ENCODE measurements at regions not wholly inside any gene's neighbourhood (a gene's known extent, or its start where the extent isn't known, plus 50 kb on each side); places are given as distances from the start of the nearest gene placed in this dataset.

- TF ChIP-seq CUX1 (IDR thresholded peaks at IDR 0.05; ENCODE audit: insufficient replicate concordance, low read depth, low read length) (peak; percentile 12), CEBPB (IDR thresholded peaks at IDR 0.05; ENCODE audit: borderline replicate concordance in 1 of 2, low read depth in 2 of 2, low read length in 2 of 2) (peak in 1 of 2 experiments; percentile 86; a peak in 1 of 4 replicates), KAT2A (conservative IDR thresholded peaks at IDR 0.05; ENCODE audit: control insufficient read depth, low read depth, low read length) (no peak), GABPA (IDR thresholded peaks at IDR 0.05; ENCODE audit: low read depth) (no peak), SKIL (IDR thresholded peaks at IDR 0.05; ENCODE audit: low read depth, poor library complexity, severe bottlenecking) (peak; percentile 89), RAD21 (IDR thresholded peaks at IDR 0.05; ENCODE audit: insufficient read depth, low read depth, low read length) (0 out of 2 replicates have a peak, but pooled peaks have one; percentile 2), NKRF (conservative IDR thresholded peaks at IDR 0.05) (no peak), ZBTB11 (CRISPR knock-in tag; IDR thresholded peaks at IDR 0.05) (no peak), CHD4 (IDR thresholded peaks at IDR 0.05) (no peak), HDAC2 (IDR thresholded peaks at IDR 0.05) (no peak), CHD1 (IDR thresholded peaks at IDR 0.05; ENCODE audit: low read depth, low read length) (no peak), LARP7 (IDR thresholded peaks at IDR 0.05) (no peak), NFIC (IDR thresholded peaks at IDR 0.05; ENCODE audit: low read depth, low read length) (peak; percentile 98), ELK1 (IDR thresholded peaks at IDR 0.05; ENCODE audit: low read depth, low read length) (no peak), SMC3 (IDR thresholded peaks at IDR 0.05; ENCODE audit: borderline replicate concordance, low read length) (no peak), SPI1 (IDR thresholded peaks at IDR 0.05; ENCODE audit: borderline replicate concordance, insufficient read depth, low read depth, low read length) (peak; percentile 55; the same call in 1 of the 2 replicates)
Observed at GRCh38 chr20:48541581-48542071, 286.2 kb downstream of the PREX1 start (continued).
